ENCODE measurements at regions not wholly inside any gene's neighbourhood (a gene's known extent, or its start where the extent isn't known, plus 50 kb on each side); places are given as distances from the start of the nearest gene placed in this dataset.

GRCh38 chr4:189513421-189513820 lies 427.3 kb upstream of the FRG1 start:
- Histone ChIP-seq H3K27me3 (ENCODE audit: insufficient read depth, low read length) (no peaks in the 10 kb centered on the region), H3K9me3 (ENCODE audit: control insufficient read depth in 1 of 2, insufficient read depth in 1 of 2, low read depth in 1 of 2, low read length in 2 of 2) (no peaks in the 10 kb centered on the region), H2AFZ (ENCODE audit: low read depth, low read length, poor library complexity, severe bottlenecking) (no peak overlapping the region), H3K36me3 (ENCODE audit: control insufficient read depth in 1 of 2, insufficient read depth in 2 of 2, low read length in 2 of 2) (no peaks in the 10 kb centered on the region), H3K27ac (ENCODE audit: low read depth, low read length) (no peak overlapping the region), H4K20me1 (ENCODE audit: insufficient read depth) (no peaks in the 10 kb centered on the region), H3K9me2 (ENCODE audit: insufficient read depth) (no peaks in the 10 kb centered on the region), H3K79me2 (ENCODE audit: insufficient read depth, low read length) (no peaks in the 10 kb centered on the region), H3K4me2 (ENCODE audit: low read length) (no peak overlapping the region), H3K4me1 (ENCODE audit: control insufficient read depth in 1 of 2, insufficient read depth in 2 of 2, low read length in 2 of 2) (no peaks in the 10 kb centered on the region), H3K9ac (ENCODE audit: low read length) (no peak overlapping the region), H3K4me3 (replicated peaks in 1 of 2; ENCODE audit: low read depth in 1 of 2, low read length in 2 of 2) (no peak overlapping the region)
- ChIA-PET POLR2A (no interaction called here), CTCF (no interaction called here), RAD21 (ENCODE audit: low non-redundant PET in 1 of 2, low total read pairs in 2 of 2, uncharacterized antibody in 2 of 2, unreplicated experiment in 2 of 2) (no interaction called here)
- no peak for TF ChIP-seq POLR2AphosphoS5 (IDR thresholded peaks at IDR 0.05; ENCODE audit: low read depth, low read length)
- no peak for TF ChIP-seq POLR2A (IDR thresholded peaks at IDR 0.05; ENCODE audit: borderline replicate concordance, extremely low read depth, insufficient read depth, insufficient read length)
- no peak for TF ChIP-seq ELF1 (IDR thresholded peaks at IDR 0.05; ENCODE audit: borderline replicate concordance, low read depth)
- no peak for TF ChIP-seq CTCF (IDR thresholded peaks at IDR 0.05 in 2 of 3, conservative IDR thresholded peaks at IDR 0.05 in 1 of 3; ENCODE audit: borderline replicate concordance in 1 of 3, insufficient read depth in 1 of 3, low read depth in 2 of 3, low read length in 2 of 3)
- TF ChIP-seq FOSL1 (IDR thresholded peaks at IDR 0.05; ENCODE audit: low read depth) = no peak
- DNase-seq (ENCODE audit: low read depth, low spot score) (no peak), ATAC-seq (no peak)
- no TSS peak for BruUV-seq (replicated peaks)
- intact Hi-C loops (cut with micrococcal nuclease) = no loop called here

GRCh38 chr4:189514209-189514608 lies 426.5 kb upstream of the FRG1 start:
- H4K20me1 ChIP-seq (ENCODE audit: insufficient read depth) = no peaks in the 10 kb centered on the region
- no peaks in the 10 kb centered on the region for H3K9me3 ChIP-seq (ENCODE audit: control insufficient read depth in 1 of 2, insufficient read depth in 1 of 2, low read depth in 1 of 2, low read length in 2 of 2)
- no TSS peak for BruUV-seq (replicated peaks)
- H3K27me3 ChIP-seq (ENCODE audit: insufficient read depth, low read length) = no peaks in the 10 kb centered on the region
- H3K36me3 ChIP-seq (ENCODE audit: control insufficient read depth in 1 of 2, insufficient read depth in 2 of 2, low read length in 2 of 2) = no peaks in the 10 kb centered on the region
- ChIA-PET CTCF (no interaction called here), POLR2A (no interaction called here), RAD21 (ENCODE audit: low non-redundant PET in 1 of 2, low total read pairs in 2 of 2, uncharacterized antibody in 2 of 2, unreplicated experiment in 2 of 2) (no interaction called here)
- intact Hi-C loops (cut with micrococcal nuclease) = no loop called here
- H2AFZ ChIP-seq (ENCODE audit: low read depth, low read length, poor library complexity, severe bottlenecking) = no peak overlapping the region
- ATAC-seq = no peak
- H3K4me1 ChIP-seq (ENCODE audit: control insufficient read depth in 1 of 2, insufficient read depth in 2 of 2, low read length in 2 of 2) = no peaks in the 10 kb centered on the region
- no peak overlapping the region for H3K4me3 ChIP-seq (replicated peaks in 1 of 2; ENCODE audit: low read depth in 1 of 2, low read length in 2 of 2)
- H3K9me2 ChIP-seq (ENCODE audit: insufficient read depth) = no peaks in the 10 kb centered on the region
- no peak overlapping the region for H3K9ac ChIP-seq (ENCODE audit: low read length)
- no peak overlapping the region for H3K4me2 ChIP-seq (ENCODE audit: low read length)
- DNase-seq (ENCODE audit: low read depth, low spot score) = no peak
- no peaks in the 10 kb centered on the region for H3K79me2 ChIP-seq (ENCODE audit: insufficient read depth, low read length)
- no peak overlapping the region for H3K27ac ChIP-seq (ENCODE audit: low read depth, low read length)
- TF ChIP-seq CBX3 (IDR thresholded peaks at IDR 0.05; ENCODE audit: low read depth) (no peak), RAD21 (IDR thresholded peaks at IDR 0.05; ENCODE audit: low read depth) (no peak), REST (IDR thresholded peaks at IDR 0.05; ENCODE audit: low read depth) (no peak), ELF1 (IDR thresholded peaks at IDR 0.05; ENCODE audit: borderline replicate concordance, low read depth) (no peak), FOSL1 (IDR thresholded peaks at IDR 0.05; ENCODE audit: low read depth) (no peak), CEBPB (IDR thresholded peaks at IDR 0.05; ENCODE audit: low read depth) (no peak), JUND (IDR thresholded peaks at IDR 0.05) (no peak), EZH2 (IDR thresholded peaks at IDR 0.05) (no peak), POLR2AphosphoS5 (IDR thresholded peaks at IDR 0.05; ENCODE audit: low read depth, low read length) (no peak), SIN3A (IDR thresholded peaks at IDR 0.05; ENCODE audit: low read depth) (no peak), POLR2A (IDR thresholded peaks at IDR 0.05; ENCODE audit: borderline replicate concordance, extremely low read depth, insufficient read depth, insufficient read length) (no peak), CTCF (IDR thresholded peaks at IDR 0.05 in 2 of 3, conservative IDR thresholded peaks at IDR 0.05 in 1 of 3; ENCODE audit: borderline replicate concordance in 1 of 3, insufficient read depth in 1 of 3, low read depth in 2 of 3, low read length in 2 of 3) (no peak), YY1 (IDR thresholded peaks at IDR 0.05; ENCODE audit: extremely low read depth, insufficient replicate concordance, low read depth, low read length) (no peak)
